ENCODE measurements at regions not wholly inside any gene's neighbourhood (a gene's known extent, or its start where the extent isn't known, plus 50 kb on each side); places are given as distances from the start of the nearest gene placed in this dataset.

DNA sequence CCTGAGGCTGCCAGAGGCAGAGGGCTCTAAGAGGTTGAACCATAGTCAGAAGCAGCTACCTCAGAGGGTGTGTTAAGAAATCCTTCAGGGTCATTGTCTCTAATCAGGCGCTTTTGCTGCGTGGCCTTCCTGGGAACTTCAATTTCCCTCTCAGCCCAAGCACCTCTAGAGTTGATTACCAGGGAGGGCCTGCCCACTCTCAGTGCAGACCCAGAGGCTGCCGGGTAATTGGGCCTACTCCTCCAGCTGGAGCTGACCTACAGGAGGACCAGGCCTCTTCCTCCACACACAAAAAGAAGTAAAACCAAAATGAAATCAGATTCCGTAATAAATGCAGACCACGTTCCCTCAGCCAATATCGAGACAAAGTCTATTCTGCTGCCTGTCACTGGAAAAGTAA is 305.0 kb upstream of the CCL2 start:
- H2AFZ ChIP-seq (ENCODE audit: low read length): no peak overlapping the region
- no peak overlapping the region for H3K9ac ChIP-seq (ENCODE audit: insufficient read depth, low read length)
- no peaks in the 10 kb centered on the region for H3K4me1 ChIP-seq (ENCODE audit: control insufficient read depth, extremely low read depth, insufficient read depth, low read length)
- no peaks in the 10 kb centered on the region for H3K36me3 ChIP-seq (ENCODE audit: control insufficient read depth, insufficient read depth, low read length)
- TF ChIP-seq, protein P1, sequence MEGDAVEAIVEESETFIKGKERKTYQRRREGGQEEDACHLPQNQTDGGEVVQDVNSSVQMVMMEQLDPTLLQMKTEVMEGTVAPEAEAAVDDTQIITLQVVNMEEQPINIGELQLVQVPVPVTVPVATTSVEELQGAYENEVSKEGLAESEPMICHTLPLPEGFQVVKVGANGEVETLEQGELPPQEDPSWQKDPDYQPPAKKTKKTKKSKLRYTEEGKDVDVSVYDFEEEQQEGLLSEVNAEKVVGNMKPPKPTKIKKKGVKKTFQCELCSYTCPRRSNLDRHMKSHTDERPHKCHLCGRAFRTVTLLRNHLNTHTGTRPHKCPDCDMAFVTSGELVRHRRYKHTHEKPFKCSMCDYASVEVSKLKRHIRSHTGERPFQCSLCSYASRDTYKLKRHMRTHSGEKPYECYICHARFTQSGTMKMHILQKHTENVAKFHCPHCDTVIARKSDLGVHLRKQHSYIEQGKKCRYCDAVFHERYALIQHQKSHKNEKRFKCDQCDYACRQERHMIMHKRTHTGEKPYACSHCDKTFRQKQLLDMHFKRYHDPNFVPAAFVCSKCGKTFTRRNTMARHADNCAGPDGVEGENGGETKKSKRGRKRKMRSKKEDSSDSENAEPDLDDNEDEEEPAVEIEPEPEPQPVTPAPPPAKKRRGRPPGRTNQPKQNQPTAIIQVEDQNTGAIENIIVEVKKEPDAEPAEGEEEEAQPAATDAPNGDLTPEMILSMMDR (conservative IDR thresholded peaks at IDR 0.05 in 1 of 2, IDR thresholded peaks at IDR 0.05 in 1 of 2; ENCODE audit: low read depth in 1 of 2, low read length in 2 of 2): no peak
- no peak for TF ChIP-seq EZH2 (IDR thresholded peaks at IDR 0.05; ENCODE audit: low read length, missing control alignments)
- no peaks in the 10 kb centered on the region for H3K9me3 ChIP-seq (ENCODE audit: control insufficient read depth, insufficient read depth, low read depth, low read length)
- H3K4me2 ChIP-seq (ENCODE audit: extremely low read depth, insufficient read depth, low read length): no peak overlapping the region
- no peaks in the 10 kb centered on the region for H3K27me3 ChIP-seq (ENCODE audit: control insufficient read depth, insufficient read depth, low read length)
- H3K27ac ChIP-seq (ENCODE audit: insufficient read depth, low read length): no peak overlapping the region
- no peak overlapping the region for H3K4me3 ChIP-seq (replicated peaks in 1 of 4; ENCODE audit: control extremely low read depth in 1 of 4, insufficient read depth in 1 of 4, low read depth in 3 of 4, low read length in 4 of 4)
- DNase-seq (ENCODE audit: low read depth in 2 of 2): no peak
- no peaks in the 10 kb centered on the region for H4K20me1 ChIP-seq (ENCODE audit: control insufficient read depth, extremely low read depth, insufficient read depth, low read length)
- no peaks in the 10 kb centered on the region for H3K79me2 ChIP-seq (ENCODE audit: control insufficient read depth, insufficient read depth, low read length)

DNA sequence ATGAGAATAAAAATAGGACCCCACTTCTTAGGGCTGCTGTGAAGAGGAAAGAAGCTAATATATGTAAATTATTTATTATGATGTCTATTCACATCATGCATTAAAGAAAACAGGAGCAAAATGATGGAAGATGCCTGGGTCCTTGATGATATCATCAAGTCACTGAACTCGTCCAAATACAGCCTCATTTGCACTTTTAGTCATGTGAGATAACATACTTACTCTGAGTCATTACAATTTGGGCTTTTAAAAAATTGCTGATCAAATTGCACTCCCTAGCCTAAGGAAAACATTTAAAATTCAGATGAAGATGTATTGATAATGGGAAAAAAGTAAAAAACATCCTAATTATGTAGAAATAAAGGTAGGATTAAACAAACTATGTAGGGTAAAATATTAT is 302.7 kb upstream of the CCL2 start:
- H3K27ac ChIP-seq (ENCODE audit: insufficient read depth, low read length): no peak overlapping the region
- no peak for DNase-seq (ENCODE audit: low read depth in 2 of 2)
- H3K79me2 ChIP-seq (ENCODE audit: control insufficient read depth, insufficient read depth, low read length): no peaks in the 10 kb centered on the region
- H3K9ac ChIP-seq (ENCODE audit: insufficient read depth, low read length): no peak overlapping the region
- no peaks in the 10 kb centered on the region for H3K9me3 ChIP-seq (ENCODE audit: control insufficient read depth, insufficient read depth, low read depth, low read length)
- no peaks in the 10 kb centered on the region for H3K4me1 ChIP-seq (ENCODE audit: control insufficient read depth, extremely low read depth, insufficient read depth, low read length)
- TF ChIP-seq EZH2 (IDR thresholded peaks at IDR 0.05; ENCODE audit: low read length, missing control alignments): no peak
- TF ChIP-seq, protein P1 (conservative IDR thresholded peaks at IDR 0.05 in 1 of 2, IDR thresholded peaks at IDR 0.05 in 1 of 2; ENCODE audit: low read depth in 1 of 2, low read length in 2 of 2): no peak
- no peak overlapping the region for H3K4me2 ChIP-seq (ENCODE audit: extremely low read depth, insufficient read depth, low read length)
- H2AFZ ChIP-seq (ENCODE audit: low read length): no peak overlapping the region
- H3K36me3 ChIP-seq (ENCODE audit: control insufficient read depth, insufficient read depth, low read length): no peaks in the 10 kb centered on the region
- no peaks in the 10 kb centered on the region for H3K27me3 ChIP-seq (ENCODE audit: control insufficient read depth, insufficient read depth, low read length)
- no peak overlapping the region for H3K4me3 ChIP-seq (replicated peaks in 1 of 4; ENCODE audit: control extremely low read depth in 1 of 4, insufficient read depth in 1 of 4, low read depth in 3 of 4, low read length in 4 of 4)
- H4K20me1 ChIP-seq (ENCODE audit: control insufficient read depth, extremely low read depth, insufficient read depth, low read length): no peaks in the 10 kb centered on the region

DNA sequence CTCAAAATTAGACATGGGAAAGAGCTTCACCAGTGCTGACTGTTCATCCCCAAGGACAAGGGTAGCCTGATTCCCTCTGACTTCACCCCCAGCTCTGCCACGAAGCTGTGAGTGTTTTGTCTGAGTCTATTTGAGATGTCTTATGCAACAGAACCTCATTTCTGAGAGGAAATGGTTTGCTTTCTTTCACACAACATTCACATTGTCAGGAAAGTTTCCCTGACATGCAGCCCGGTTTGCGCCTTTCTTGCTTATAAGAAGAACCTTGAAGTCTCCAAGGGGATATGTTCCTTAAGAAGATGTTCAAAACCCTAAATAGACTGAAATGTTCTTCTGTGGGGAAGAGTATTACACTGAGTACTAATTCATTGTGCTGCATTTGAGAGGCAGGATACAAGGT is 300.5 kb upstream of the CCL2 start:
- no peaks in the 10 kb centered on the region for H3K4me1 ChIP-seq (ENCODE audit: control insufficient read depth, extremely low read depth, insufficient read depth, low read length)
- H3K4me2 ChIP-seq (ENCODE audit: extremely low read depth, insufficient read depth, low read length): no peak overlapping the region
- TF ChIP-seq, protein P1 (conservative IDR thresholded peaks at IDR 0.05 in 1 of 2, IDR thresholded peaks at IDR 0.05 in 1 of 2; ENCODE audit: low read depth in 1 of 2, low read length in 2 of 2): no peak
- TF ChIP-seq EZH2 (IDR thresholded peaks at IDR 0.05; ENCODE audit: low read length, missing control alignments): no peak
- H3K4me3 ChIP-seq (replicated peaks in 1 of 4; ENCODE audit: control extremely low read depth in 1 of 4, insufficient read depth in 1 of 4, low read depth in 3 of 4, low read length in 4 of 4): no peak overlapping the region
- no peaks in the 10 kb centered on the region for H3K9me3 ChIP-seq (ENCODE audit: control insufficient read depth, insufficient read depth, low read depth, low read length)
- no peak for DNase-seq (ENCODE audit: low read depth in 2 of 2)
- H3K36me3 ChIP-seq (ENCODE audit: control insufficient read depth, insufficient read depth, low read length): no peaks in the 10 kb centered on the region
- no peak overlapping the region for H3K9ac ChIP-seq (ENCODE audit: insufficient read depth, low read length)
- H3K27ac ChIP-seq (ENCODE audit: insufficient read depth, low read length): no peak overlapping the region
- no peaks in the 10 kb centered on the region for H3K79me2 ChIP-seq (ENCODE audit: control insufficient read depth, insufficient read depth, low read length)
- no peak overlapping the region for H2AFZ ChIP-seq (ENCODE audit: low read length)
- no peaks in the 10 kb centered on the region for H3K27me3 ChIP-seq (ENCODE audit: control insufficient read depth, insufficient read depth, low read length)
- no peaks in the 10 kb centered on the region for H4K20me1 ChIP-seq (ENCODE audit: control insufficient read depth, extremely low read depth, insufficient read depth, low read length)

Data from fibroblast of lung (primary cell).